ENCODE measurements at regions not wholly inside any gene's neighbourhood (a gene's known extent, or its start where the extent isn't known, plus 50 kb on each side); places are given as distances from the start of the nearest gene placed in this dataset.

- Histone ChIP-seq H3K4me2 (no peak overlapping the region), H3K9me3 (no peaks in the 10 kb centered on the region), H3K27ac (no peak overlapping the region), H3K4me1 (no peaks in the 10 kb centered on the region), H3K4me3 (no peak overlapping the region)
- ChIA-PET CTCF (no interaction called here), POLR2A (no interaction called here)
- no peak for ATAC-seq
- no peak for TF ChIP-seq MYC (IDR thresholded peaks at IDR 0.05; ENCODE audit: borderline replicate concordance, low read length)
- TF ChIP-seq USF2 (IDR thresholded peaks at IDR 0.05), result no peak
- no peak for TF ChIP-seq NFE2L2 (conservative IDR thresholded peaks at IDR 0.05; ENCODE audit: low read length)
- TF ChIP-seq TP53 (CRISPR knock-in tag; IDR thresholded peaks at IDR 0.05), result no peak
- TF ChIP-seq E2F6 (IDR thresholded peaks at IDR 0.05; ENCODE audit: borderline replicate concordance, low read depth), result no peak
- TF ChIP-seq CTCF (IDR thresholded peaks at IDR 0.05), result no peak
- TF ChIP-seq RFX5 (IDR thresholded peaks at IDR 0.05), result no peak
- no peak for TF ChIP-seq ATOH8 (CRISPR knock-in tag; IDR thresholded peaks at IDR 0.05; ENCODE audit: low read depth)
- no peak for TF ChIP-seq POLR2A (IDR thresholded peaks at IDR 0.05; ENCODE audit: low read length)
- TF ChIP-seq FOXS1 (CRISPR knock-in tag; IDR thresholded peaks at IDR 0.05), result no peak
- TF ChIP-seq CHD4 (IDR thresholded peaks at IDR 0.05; ENCODE audit: borderline replicate concordance), result no peak
- no peak for TF ChIP-seq EHF (CRISPR knock-in tag; IDR thresholded peaks at IDR 0.05)
- no peak for TF ChIP-seq HES2 (IDR thresholded peaks at IDR 0.05)
- TF ChIP-seq SMC3 (IDR thresholded peaks at IDR 0.05), result no peak
- TF ChIP-seq KDM1A (IDR thresholded peaks at IDR 0.05; ENCODE audit: low read depth), result no peak
- TF ChIP-seq ELK1 (IDR thresholded peaks at IDR 0.05; ENCODE audit: low read depth, low read length), result no peak
- no peak for TF ChIP-seq SREBF2 (IDR thresholded peaks at IDR 0.05)
- 70% methylated on average over 1 of the region's 1 CpG for WGBS (ENCODE audit: missing lambda C conversion rate)
- DNase-seq (ENCODE audit: low read depth in 1 of 2, low spot score in 1 of 2), result no peak
- FAIRE-seq, result no peak
Measured at GRCh38 chr3:148494451-148494850, 203.3 kb upstream of the AGTR1 start.

- ChIA-PET POLR2A (no interaction called here), CTCF (no interaction called here)
- Histone ChIP-seq H3K4me2 (no peak overlapping the region), H3K9me3 (no peaks in the 10 kb centered on the region), H3K4me1 (no peaks in the 10 kb centered on the region), H3K27ac (no peak overlapping the region), H3K4me3 (no peak overlapping the region)
- DNase-seq (ENCODE audit: low read depth in 1 of 2, low spot score in 1 of 2) (no peak), FAIRE-seq (no peak), ATAC-seq (no peak)
- TF ChIP-seq FOSL2 (IDR thresholded peaks at IDR 0.05) (no peak), FOSL2 (CRISPR knock-in tag; IDR thresholded peaks at IDR 0.05) (no peak), EHF (CRISPR knock-in tag; IDR thresholded peaks at IDR 0.05) (no peak), RARB (CRISPR knock-in tag; IDR thresholded peaks at IDR 0.05) (no peak), HOXB5 (CRISPR knock-in tag; IDR thresholded peaks at IDR 0.05) (no peak), FOXS1 (CRISPR knock-in tag; IDR thresholded peaks at IDR 0.05) (no peak), CBX8 (IDR thresholded peaks at IDR 0.05) (no peak)
Measured at GRCh38 chr3:148500881-148501280, 196.8 kb upstream of the AGTR1 start.
